ENCODE measurements at regions not wholly inside any gene's neighbourhood (a gene's known extent, or its start where the extent isn't known, plus 50 kb on each side); places are given as distances from the start of the nearest gene placed in this dataset.
"Not testable (repeated sequence)": the region's sequence is repeated elsewhere in the genome, so short reads cannot be mapped to it uniquely, and the experiment has no call there.

GRCh38 chr10:105598207-105598606 is 957.1 kb downstream of the SORCS3 start:
- DNase-seq, result no peak

- no peak for DNase-seq
Observed at GRCh38 chr10:105597312-105597711, 956.2 kb downstream of the SORCS3 start.

GRCh38 chr10:105596749-105597148 is 955.7 kb downstream of the SORCS3 start:
- DNase-seq, result no peak

GRCh38 chr10:105594296-105594695 is 953.2 kb downstream of the SORCS3 start:
- no peak for DNase-seq

GRCh38 chr10:105592468-105592867 is 951.4 kb downstream of the SORCS3 start:
- DNase-seq, result no peak

GRCh38 chr10:105586451-105587098 is 945.5 kb downstream of the SORCS3 start:
- DNase-seq, result no peak

- peak in 1 of 2 experiments; percentile 63 for DNase-seq
Observed at GRCh38 chr10:105585753-105586152, 944.7 kb downstream of the SORCS3 start.

- no peak for DNase-seq
Observed at GRCh38 chr10:105585171-105585570, 944.1 kb downstream of the SORCS3 start.

- DNase-seq, result no peak
Observed at GRCh38 chr10:105579112-105579511, 938.0 kb downstream of the SORCS3 start.

GRCh38 chr10:105577865-105578607 is 936.9 kb downstream of the SORCS3 start:
- DNase-seq, result no peak

GRCh38 chr10:105559333-105560097 is 918.4 kb downstream of the SORCS3 start:
- no peak for DNase-seq

GRCh38 chr10:105550453-105550852 is 909.4 kb downstream of the SORCS3 start:
- DNase-seq, result not testable (repeated sequence)

GRCh38 chr10:105549731-105550130 is 908.6 kb downstream of the SORCS3 start:
- no peak for DNase-seq

- no peak for DNase-seq
Observed at GRCh38 chr10:105545101-105545500, 904.0 kb downstream of the SORCS3 start.

- no peak for DNase-seq
Observed at GRCh38 chr10:105540381-105540780, 899.3 kb downstream of the SORCS3 start.

- no peak for DNase-seq
Observed at GRCh38 chr10:105538874-105539273, 897.8 kb downstream of the SORCS3 start.

- DNase-seq, result no peak
Observed at GRCh38 chr10:105535478-105535877, 894.4 kb downstream of the SORCS3 start.

- no peak for DNase-seq
Observed at GRCh38 chr10:105534086-105534485, 893.0 kb downstream of the SORCS3 start.

- no peak for DNase-seq
Observed at GRCh38 chr10:105516511-105516910, 875.4 kb downstream of the SORCS3 start.

GRCh38 chr10:105514106-105514505 is 873.0 kb downstream of the SORCS3 start:
- no peak for DNase-seq

GRCh38 chr10:105509517-105509916 is 868.4 kb downstream of the SORCS3 start:
- DNase-seq, result no peak

GRCh38 chr10:105506262-105506661 is 865.2 kb downstream of the SORCS3 start:
- no peak for DNase-seq

- no peak for DNase-seq
Observed at GRCh38 chr10:105503714-105504113, 862.6 kb downstream of the SORCS3 start.

- no peak for DNase-seq
Observed at GRCh38 chr10:105502058-105502457, 861.0 kb downstream of the SORCS3 start.

Measured in SW 1271 (cell line).